ENCODE measurements at regions not wholly inside any gene's neighbourhood (a gene's known extent, or its start where the extent isn't known, plus 50 kb on each side); places are given as distances from the start of the nearest gene placed in this dataset.
A peak's percentile ranks its signal among the peaks of the same experiment; 100 is the strongest.

DNA sequence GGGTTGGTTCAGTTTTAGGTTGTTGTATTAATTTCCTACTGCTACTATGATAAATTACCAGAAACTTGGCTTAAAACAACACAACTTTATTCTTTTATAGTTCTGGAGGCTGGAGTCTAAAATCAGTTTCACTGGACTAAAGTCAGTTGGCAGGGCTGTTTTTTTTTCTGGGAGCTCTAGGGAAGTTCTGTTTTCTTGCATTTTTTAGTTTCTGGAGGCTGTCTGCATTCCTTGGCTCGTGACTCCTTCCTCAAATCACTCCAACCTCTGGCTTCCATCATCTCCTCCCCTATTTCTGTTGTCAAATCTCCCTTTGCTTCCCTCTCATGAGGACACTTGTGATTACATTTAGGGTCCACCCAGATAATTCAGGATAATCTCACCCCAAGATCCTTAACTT lies 51.3 kb upstream of the SUB1 start:
- DNase-seq (ENCODE audit: low spot score) = no peak

DNA sequence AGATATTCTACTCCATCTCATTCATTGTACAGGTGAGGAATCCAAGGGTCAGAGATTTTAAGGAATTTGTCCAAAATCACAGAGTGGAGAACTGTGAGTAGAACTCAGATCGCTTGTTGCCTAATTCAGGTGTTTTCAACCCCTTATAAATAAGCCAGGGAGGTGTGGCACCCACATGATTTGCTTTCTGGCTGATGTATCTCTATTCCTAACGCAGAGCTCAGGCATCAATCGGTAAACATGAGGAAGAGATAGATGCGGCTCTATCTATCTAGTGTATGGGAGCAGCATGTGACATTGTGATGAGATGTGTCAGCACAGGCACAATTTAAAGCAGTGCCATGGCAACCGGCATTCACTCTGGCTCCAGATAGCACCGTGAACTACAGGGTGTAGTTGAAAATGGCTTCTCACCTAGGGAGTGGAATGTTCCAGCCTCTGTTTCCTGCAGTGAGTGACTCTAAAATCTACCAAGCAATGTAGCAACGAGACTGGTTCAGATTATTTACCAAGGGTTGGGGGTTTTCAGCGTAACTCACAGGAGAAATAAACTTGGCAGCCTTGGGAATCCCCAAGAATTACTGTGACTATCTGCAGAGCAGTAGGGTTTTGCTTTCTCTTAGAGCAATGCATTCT lies 53.4 kb upstream of the SUB1 start:
- DNase-seq (ENCODE audit: low spot score) = peak; percentile 51

DNA sequence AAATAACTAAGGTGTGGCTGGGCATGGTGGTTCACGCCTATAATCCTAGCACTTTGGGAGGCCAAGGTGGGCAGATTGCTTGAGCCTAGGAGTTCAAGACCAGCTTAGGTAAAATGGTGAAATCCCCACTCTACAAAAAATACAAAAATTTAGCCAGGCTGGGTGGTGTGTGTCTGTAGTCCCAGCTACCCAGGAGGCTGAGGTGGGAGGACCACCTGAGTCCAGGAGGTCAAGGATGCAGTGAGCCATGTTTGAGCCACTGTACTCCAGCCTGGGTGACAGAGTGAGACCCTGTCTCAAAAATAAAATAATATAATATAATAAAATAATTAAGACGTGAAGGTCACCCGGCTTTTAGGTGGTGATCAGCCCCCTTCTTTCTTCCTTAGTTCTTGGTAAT lies 58.0 kb upstream of the SUB1 start:
- peak; percentile 12 for DNase-seq (ENCODE audit: low spot score)

DNA sequence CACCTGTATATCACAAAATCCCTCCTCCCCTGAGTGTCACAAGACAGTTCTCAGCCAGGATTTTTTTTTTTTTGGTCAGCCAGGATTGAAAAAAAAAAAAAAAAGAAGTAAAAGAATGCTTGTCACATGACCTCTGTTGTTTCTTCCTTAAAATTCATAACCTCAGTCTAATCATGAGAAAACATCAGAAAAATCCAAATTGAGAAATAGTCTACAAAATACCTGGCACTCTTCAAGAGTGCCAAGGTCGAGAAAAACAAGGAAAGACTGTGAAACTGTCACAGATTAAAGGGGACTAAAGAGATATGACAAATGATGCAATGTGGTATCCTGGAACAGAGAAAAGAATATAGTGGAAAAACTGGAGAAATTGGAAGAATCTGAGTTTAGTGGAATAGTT lies 58.5 kb upstream of the SUB1 start:
- no peak for DNase-seq (ENCODE audit: low spot score)

DNA sequence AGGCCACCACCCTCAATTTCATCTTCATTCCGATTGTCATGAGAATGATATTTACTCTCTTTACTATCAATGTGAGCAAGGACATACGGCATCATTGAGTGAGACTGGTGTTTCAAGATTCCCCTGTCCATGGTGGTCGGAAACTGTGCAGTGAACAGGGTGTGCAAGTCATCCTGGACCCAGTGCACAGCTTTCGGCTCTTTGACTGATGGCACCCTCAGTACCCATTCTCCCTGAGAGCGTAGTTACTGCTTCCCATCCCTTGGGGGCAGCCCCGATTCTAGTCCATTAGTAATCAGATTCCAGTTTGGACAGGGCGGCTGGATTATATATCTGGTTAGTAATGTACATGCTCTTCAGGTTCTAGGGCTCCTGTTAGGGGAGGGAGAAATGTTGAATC lies 61.7 kb upstream of the SUB1 start:
- DNase-seq (ENCODE audit: low spot score) = no peak

DNA sequence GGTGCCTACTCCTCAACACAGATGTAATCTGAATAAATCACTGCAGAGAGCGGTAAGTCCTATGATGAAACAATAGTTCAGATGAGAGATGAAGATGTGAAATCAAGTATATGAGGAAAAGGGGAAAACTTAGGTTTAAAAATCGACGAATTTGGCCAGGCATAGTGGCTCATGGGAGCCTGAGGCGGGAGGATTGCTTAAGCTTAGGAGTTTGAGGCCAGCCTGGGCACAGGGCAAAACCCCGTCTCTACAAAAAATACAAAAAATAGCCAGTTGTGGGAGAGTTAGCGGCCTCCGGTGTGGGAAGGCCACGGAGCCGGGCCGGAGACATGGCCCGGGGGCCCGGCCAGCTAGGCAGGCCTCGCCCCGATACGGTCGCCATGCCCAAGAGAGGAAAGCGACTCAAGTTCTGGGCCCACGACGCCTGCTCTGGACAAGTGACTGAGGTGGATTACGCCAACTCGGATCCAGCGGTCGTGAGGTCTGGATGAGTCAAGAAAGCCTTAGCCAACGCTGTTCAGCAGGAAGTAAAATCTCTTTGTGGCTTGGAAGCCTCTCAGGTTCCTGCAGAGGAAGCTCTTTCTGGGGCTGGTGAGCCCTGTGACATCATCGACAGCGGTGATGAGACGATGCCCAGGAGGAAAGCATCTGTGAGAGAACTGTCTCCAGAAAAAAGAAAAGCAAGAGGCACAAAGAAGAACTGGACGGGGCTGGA lies 62.8 kb upstream of the SUB1 start:
- peak; percentile 64 for DNase-seq (ENCODE audit: low spot score)

DNA sequence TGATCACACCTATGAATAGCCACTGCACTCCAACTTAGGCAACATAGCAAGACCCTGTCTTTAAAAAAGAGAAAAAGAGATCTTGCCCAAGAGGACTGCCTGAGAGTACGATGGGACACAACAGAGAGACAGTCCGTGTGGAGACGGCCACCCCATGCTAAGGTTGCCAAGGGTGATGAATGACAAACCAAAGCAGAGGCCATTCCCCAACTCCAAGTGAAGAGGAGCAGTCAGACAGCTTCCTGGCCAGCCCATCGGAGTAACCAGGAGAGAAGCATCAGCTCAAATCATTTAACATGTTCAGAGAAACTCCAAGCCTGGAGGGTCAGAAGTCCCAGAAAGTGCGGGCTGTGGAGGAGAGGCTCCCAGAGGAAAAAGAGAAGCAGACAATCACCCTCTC lies 63.9 kb upstream of the SUB1 start:
- DNase-seq (ENCODE audit: low spot score) = peak; percentile 71

DNA sequence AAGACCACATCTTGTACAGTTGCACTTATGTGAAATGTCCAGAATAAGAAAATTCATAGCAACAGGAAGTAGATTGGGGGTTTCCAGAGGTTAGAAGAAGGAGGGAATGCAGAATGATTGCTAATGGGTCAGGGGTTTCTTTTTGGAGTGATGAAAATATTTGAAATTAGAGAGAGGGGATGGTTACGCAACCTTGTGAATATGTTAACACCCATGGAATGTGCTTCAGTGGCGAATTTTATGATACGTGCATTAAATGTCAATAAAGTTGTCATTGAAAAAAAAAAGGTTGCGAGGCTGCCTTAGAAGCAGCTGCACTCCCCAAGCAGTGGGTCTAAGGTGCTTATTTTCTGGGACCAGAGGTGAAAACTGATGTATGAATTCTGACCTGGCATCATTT lies 64.4 kb upstream of the SUB1 start:
- no peak for DNase-seq (ENCODE audit: low spot score)

DNA sequence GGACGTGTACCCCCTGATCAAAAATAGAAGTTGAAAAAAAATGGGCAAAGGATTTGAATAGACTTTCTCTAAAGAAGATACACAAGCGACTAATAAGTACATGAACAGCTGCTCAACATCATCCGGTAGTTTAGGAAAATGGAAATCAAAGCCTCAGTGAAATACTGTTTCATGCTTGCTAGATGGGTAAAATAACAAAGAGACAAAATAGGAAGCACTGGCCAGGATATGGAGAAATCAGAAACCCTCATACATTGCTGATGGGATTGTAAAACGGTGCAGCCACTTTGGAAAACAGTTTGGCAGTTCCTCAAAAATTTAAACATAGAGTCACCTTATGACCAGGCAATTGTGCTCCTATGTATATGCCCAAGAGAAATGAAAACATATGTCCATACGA lies 65.0 kb upstream of the SUB1 start:
- DNase-seq (ENCODE audit: low spot score) = no peak

DNA sequence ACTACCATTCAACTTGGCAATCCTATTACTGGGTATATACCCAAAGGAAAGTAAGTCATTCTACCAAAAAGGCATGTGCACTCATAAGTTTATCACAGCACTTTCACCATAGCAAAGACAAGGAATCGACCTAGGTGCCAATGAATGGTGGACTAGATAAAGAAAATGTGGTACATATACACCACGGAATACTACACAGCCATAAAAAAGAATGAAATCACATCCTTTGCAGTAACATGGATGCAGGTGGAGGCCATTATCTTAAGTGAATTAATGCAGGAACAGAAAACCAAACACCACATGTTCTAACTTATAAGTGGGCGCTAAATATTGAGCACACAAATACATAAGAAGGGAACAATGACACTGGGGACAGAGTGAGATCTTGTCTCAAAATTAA lies 65.8 kb upstream of the SUB1 start:
- no peak for DNase-seq (ENCODE audit: low spot score)

DNA sequence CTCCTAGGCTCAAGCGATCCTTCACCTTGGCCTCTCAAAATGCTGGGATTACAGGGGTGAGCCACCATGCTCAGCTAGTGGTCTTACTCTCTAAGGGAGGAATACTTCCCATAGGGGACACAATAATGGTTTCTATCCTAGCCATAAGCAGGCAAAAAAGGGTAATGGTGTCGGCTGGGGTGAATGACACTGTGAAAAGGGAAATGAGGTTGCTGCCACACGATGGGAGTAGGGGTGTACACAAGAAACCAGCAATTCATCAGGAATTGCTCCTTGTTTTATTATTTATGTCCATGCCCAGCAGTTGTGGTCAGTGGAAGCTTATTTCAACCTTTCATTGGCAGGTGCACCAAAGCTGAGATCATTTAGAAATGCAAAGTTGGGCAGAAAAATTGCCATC lies 70.3 kb upstream of the ZFR start:
- DNase-seq (ENCODE audit: low spot score) = no peak

DNA sequence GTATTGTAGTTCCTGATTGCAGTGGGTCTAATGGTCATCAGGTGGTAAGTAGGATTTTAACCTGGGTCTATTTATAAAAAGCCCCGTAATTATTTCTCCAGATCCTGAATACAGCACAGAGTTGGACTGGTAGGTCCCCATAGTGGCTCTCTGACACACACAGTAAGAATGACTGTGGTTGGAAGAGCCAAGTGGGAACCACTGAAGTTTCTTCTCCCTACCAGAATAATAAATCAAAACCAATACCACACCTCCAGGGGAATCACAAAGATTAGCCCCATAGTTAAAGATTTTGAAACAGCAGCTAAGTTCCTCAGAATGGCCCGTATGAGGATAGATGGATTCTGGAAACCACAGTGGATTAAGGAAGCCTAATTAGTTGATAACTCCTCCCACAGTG lies 68.4 kb upstream of the ZFR start:
- no peak for DNase-seq (ENCODE audit: low spot score)

DNA sequence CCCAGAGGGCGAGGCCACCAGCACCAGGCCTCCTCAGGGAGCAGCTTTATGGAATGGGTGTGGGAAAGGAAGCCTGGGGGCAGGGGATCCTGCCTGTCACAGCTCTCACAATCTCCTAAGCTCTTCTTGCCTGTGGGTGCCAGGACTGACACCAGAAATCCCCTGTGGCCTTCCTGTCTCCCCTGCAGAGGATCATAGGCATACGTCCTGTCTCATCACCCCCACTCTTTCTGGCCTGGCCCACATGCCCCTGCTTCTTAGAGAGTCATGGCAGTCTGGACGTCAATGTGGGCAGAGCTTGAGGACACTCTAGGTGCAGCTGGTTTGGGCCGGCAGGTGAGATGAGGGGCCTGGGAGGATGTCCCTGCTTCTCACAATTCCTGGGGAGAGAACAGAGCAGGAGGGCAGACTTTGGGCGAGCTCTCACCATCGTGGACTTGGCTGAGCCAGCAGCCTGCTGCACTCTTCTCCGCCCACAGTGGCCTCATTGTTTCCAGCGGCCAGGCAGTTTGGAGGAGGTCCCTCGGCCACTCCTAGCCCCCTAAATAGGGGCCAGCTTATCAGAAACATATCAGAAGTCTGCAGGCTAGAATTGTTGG lies 67.3 kb upstream of the ZFR start:
- DNase-seq (ENCODE audit: low spot score) = peak; percentile 83

DNA sequence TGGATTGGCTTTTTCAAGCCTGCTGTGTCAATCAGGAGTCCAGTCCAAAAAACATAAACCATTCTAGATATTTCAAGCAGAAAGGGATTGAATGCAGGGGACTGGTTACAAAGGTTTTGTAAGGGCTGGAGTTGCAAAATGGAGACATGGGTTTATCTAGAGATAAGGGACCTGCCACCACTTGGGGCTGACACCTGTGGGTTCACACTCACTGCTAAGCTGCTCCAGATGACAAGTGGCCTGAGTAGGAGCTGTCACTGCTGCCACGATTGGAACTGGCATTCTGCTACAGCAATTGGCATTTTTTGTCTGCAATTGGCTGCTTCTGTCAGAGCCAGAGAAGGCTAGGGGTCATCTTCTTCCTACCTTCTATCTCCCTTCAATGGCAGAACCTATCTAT lies 66.3 kb upstream of the ZFR start:
- no peak for DNase-seq (ENCODE audit: low spot score)

DNA sequence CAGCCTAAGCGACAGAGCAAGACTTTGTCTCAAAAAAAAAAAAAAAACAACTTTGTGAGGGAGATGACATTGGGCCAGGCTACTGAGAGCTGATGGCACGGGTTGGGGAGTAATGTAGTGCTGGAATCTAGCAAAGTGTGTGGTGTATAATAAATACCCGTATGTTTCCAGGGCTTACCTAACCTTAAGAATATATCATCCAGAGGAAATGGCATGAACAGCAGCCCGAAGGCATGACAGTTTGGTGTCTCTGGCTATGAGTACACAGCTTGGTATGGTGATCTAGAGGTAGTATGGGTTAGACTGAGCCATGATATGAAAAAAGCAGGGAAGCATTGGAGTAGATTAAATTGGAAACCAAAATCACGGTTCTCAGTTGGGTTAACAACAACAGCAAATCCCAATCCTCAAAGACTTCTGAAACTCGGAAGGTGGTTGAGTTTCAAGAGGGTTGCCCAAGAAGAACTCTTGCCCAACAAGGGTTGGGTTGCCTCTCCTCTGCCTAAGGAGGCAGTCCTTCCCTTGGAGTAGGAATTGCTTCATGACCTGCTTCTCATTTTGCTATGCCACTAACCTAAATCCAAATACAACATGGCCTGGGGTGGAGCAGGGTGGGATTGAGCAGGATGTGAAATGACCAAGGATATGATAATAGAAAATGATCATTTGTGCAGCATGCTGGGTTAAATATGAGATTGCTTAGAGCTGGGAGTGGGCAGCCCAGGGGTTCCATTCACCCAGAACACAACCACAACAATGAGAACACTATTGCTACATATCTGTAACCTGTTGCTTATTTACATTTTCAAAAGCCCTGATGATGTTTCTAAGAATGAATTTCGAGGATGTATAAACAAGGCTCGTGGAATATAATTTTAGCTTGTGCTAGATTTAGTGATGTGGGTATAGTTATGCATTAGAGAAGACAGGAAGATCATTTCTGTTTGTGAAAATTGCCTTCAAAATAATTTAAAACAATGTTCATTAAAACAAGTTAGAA lies 64.6 kb upstream of the ZFR start:
- DNase-seq (ENCODE audit: low spot score) = no peak

DNA sequence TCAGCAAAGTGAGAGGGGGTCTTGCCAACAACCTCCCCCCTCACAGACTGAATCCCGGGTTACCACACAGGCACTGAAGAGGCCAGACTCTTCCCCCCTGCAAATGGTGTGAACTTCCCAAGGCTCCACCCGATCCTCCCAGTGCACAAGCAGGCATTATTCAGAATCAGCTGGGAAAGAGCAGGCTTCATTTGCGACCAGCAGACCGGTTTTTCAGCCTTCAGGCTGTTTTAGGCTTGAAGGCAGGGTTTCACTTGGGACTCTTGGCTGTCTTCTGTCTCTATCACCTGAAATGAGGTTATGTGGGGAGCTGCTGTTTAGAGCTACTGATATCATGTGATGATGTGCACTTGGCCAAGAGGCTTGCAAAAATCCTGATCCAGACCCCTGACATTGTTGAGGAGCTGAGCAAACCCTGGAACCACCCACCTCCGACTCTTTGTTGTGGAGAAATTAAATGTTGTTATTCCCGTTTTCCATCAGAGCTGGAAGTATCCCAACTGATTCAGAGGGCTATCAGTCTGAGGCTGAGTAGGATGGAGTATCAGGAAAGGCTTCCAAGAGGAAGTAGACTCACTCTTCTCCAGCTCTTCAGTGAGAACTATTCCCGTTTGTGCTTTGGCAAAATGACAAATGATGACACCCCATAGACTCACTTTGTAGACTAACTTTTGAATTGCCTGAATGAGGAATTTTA lies 63.3 kb upstream of the ZFR start:
- no peak for DNase-seq (ENCODE audit: low spot score)

DNA sequence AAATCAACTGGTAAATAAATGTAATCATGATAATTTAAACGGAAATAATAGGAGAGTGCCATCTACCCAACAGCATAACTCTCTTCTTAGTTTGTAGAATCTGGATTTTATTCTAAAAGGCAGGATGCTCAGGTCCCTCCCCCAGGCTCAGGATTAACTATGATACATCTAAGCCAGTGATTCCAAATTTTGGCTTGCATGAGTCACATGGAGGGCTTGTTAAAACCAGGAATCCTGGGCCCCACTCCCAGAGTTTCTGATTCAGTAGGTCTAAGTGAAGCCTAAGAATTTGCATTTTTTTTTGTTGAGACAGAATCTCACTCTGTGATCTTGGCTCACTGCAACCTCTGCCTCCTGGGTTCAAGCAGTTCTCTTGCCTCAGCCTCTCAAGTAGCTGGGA lies 62.3 kb upstream of the ZFR start:
- DNase-seq (ENCODE audit: low spot score) = no peak

DNA sequence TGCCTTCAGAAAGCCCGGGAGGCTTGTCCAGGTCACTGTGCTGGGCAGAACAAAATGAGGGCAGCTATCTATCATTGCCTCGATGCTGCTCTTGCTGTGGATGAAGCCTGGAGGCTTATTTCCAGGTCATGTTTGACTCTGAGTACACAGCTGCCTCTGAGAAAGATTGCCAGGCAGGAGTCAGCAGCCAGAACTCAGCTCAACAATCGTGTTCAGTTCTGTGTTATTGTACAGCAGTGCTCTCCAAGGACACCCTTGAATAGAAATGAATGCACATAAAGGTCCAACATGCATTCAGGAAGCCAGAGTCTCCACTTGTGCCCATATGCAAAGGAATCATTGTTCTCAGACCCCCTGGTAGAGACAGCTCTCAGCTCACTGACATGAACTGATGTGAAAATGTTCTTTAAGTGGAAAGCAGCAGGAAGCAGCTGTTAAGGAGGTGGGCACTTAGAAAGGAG lies 61.7 kb upstream of the ZFR start:
- DNase-seq (ENCODE audit: low spot score) = no peak

DNA sequence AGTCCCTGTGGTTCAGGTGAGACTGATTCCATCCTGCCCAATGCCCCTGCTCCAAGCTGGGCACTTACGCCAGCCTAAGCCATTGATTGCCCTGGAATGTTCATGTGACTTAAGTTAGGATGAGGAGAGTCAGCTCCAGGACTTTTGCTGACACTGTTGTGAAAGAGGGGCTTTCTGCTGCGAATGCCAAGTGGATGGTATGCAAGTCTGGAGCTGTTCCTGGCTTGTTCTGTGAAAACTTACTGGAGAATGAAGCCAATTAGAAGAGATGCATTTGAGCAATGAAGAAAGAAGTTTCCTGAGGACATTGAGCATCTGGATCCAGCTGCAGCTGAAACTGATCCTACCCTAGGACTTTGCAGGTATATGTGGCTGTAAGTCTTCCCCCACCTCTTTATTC lies 61.2 kb upstream of the ZFR start:
- DNase-seq (ENCODE audit: low spot score) = no peak

DNA sequence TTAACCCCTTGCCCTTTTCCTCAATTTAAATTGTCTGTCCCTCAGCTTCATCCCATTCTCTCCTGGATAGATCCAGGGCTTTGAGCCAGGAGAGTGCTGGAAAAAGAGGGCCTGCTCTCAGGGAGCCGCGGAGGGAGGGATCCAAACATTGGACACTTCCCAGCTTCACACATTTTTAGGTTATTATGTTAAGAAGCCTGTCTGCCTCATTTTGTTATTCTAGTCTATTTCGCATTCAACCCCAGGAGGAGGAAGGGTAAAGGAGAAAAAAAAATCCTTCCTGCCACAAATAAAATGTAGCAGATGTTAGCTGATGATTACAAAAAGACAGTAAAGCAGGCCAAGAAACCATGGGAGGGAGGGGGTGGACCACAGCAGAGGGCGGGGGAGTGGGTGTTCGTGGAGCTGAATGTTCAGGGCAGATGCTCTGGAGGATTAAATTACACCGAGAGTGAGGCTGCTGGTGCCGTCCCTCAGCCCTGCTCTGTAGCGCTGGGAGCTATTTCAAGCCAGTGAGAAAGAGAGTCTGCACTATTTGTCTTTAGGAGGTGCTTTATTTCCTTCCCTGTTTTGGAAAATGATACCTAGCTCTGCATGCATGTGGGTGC lies 60.6 kb upstream of the ZFR start:
- DNase-seq (ENCODE audit: low spot score) = no peak

Data from mesenteric fat pad (tissue), 1 donor.